SK-N-SH (cell line): ENCODE measurements at regions not wholly inside any gene's neighbourhood (a gene's known extent, or its start where the extent isn't known, plus 50 kb on each side); places are given as distances from the start of the nearest gene placed in this dataset.

Experiments used
- CTCF ChIA-PET: fragments of 300-600, 350-600 bp; formaldehyde crosslinking; extraction: SDS; loops from one replicate; lab custom pipeline; 2021; lab: Yijun Ruan, JAX
- POLR2A ChIA-PET: fragments of 350-600 bp; sonication (Branson Sonifier 250); formaldehyde crosslinking; extraction: SDS; loops from one replicate; lab custom pipeline; 2020; ENCODE audit warnings: antibody characterized with exemption, inconsistent platforms; lab: Yijun Ruan, JAX
- DNase-seq: peaks from one replicate; pipeline ENCODE4 v3.0.0; 2012
- H2AFZ ChIP-seq: fragments of 200-600 bp; sonication (generic); 2 replicates; pipeline ENCODE4 v1.8.1; 2016; ENCODE audit warnings: antibody characterized with exemption, mild to moderate bottlenecking, low read depth
- H3F3A ChIP-seq: fragments of 200-600 bp; sonication (generic); replicated peaks from 2 replicates; pipeline ENCODE3; 2016; ENCODE audit warnings: antibody characterized with exemption, mild to moderate bottlenecking; ENCODE audit not compliant: insufficient read depth
- H3K27ac ChIP-seq, 2 experiments: fragments of 200-500 bp in 1 of 2; fragments of 200-600 bp in 1 of 2; sonication (Bioruptor generic) in 1 of 2; sonication (generic), shearing (Covaris generic) in 1 of 2; 2 replicates each; pipeline versions ENCODE4 v1.5.1 to v1.6.1; 2014 to 2016; ENCODE audit warnings: low read depth in 2 of 2, inconsistent platforms in 1 of 2, low read length in 1 of 2, mild to moderate bottlenecking in 1 of 2, mixed read lengths in 1 of 2
- H3K27me3 ChIP-seq: fragments of 200-600 bp; sonication (generic), shearing (Covaris generic); 2 replicates; pipeline ENCODE4 v1.6.1; 2016; ENCODE audit warnings: mixed run types; ENCODE audit not compliant: insufficient read depth
- H3K36me3 ChIP-seq, 2 experiments: fragments of 200-500 bp in 1 of 2; fragments of 200-600 bp in 1 of 2; sonication (Bioruptor generic) in 1 of 2; sonication (generic) in 1 of 2; replicated peaks in 1 of 2; 2 replicates each; pipeline versions ENCODE3 to v1.5.1; 2014 to 2016; ENCODE audit warnings: low read length in 1 of 2, mild to moderate bottlenecking in 1 of 2; ENCODE audit not compliant: insufficient read depth in 2 of 2, control insufficient read depth in 1 of 2
- H3K4me1 ChIP-seq, 2 experiments: fragments of 200-500 bp in 1 of 2; fragments of 200-600 bp in 1 of 2; sonication (Bioruptor generic) in 1 of 2; sonication (generic), shearing (Covaris generic) in 1 of 2; 2 replicates each; pipeline versions ENCODE4 v1.5.1 to v1.6.1; 2014 to 2016; ENCODE audit warnings: low read depth in 1 of 2, low read length in 1 of 2, mixed run types in 1 of 2; ENCODE audit not compliant: insufficient read depth in 2 of 2, control insufficient read depth in 1 of 2
- H3K4me2 ChIP-seq: fragments of 200-600 bp; sonication (generic), shearing (Covaris generic); 2 replicates; pipeline ENCODE4 v1.6.1; 2017; ENCODE audit warnings: mixed run types
- H3K4me3 ChIP-seq, 2 experiments: fragments of 200-500 bp in 1 of 2; fragments of 200-600 bp in 1 of 2; sonication (Bioruptor generic) in 1 of 2; sonication (generic), shearing (Covaris generic) in 1 of 2; 2 replicates each; pipeline versions ENCODE4 v1.5.1 to v1.8.1; 2014 to 2016; ENCODE audit warnings: low read depth in 2 of 2, inconsistent platforms in 1 of 2, low read length in 1 of 2, mild to moderate bottlenecking in 1 of 2, mixed read lengths in 1 of 2, moderate library complexity in 1 of 2
- H3K79me2 ChIP-seq: fragments of 200-600 bp; sonication (generic); 2 replicates; pipeline ENCODE4 v1.8.1; 2017; ENCODE audit warnings: mild to moderate bottlenecking; ENCODE audit not compliant: insufficient read depth
- H3K9ac ChIP-seq: fragments of 200-600 bp; sonication (generic); 2 replicates; pipeline ENCODE4 v1.6.1; 2017; ENCODE audit warnings: mixed run types
- H3K9me2 ChIP-seq: fragments of 200-600 bp; sonication (generic); 2 replicates; pipeline ENCODE4 v1.6.1; 2017; ENCODE audit warnings: mixed run types
- H3K9me3 ChIP-seq: fragments of 200-600 bp; sonication (generic); 2 replicates; pipeline ENCODE4 v1.6.1; 2017; ENCODE audit warnings: mixed run types, mild to moderate bottlenecking, moderate library complexity
- H4K20me1 ChIP-seq: fragments of 200-600 bp; sonication (generic); 2 replicates; pipeline ENCODE4 v1.6.1; 2017; ENCODE audit warnings: mild to moderate bottlenecking, mixed run types; ENCODE audit not compliant: insufficient read depth
- EZH2phosphoT487 ChIP-seq: fragments of 200-600 bp; sonication (generic); IDR thresholded peaks from 2 replicates; pipeline ENCODE4 v1.6.1; 2017; ENCODE audit warnings: low read depth, mixed run types, mild to moderate bottlenecking, antibody characterized with exemption, moderate library complexity, borderline replicate concordance
- FOSL2 ChIP-seq: IDR thresholded peaks from 2 replicates; pipeline ENCODE4 v1.4.0; 2012; ENCODE audit warnings: low read depth, mild to moderate bottlenecking, moderate library complexity, borderline replicate concordance
- GATA2 ChIP-seq: sonication (generic); formaldehyde crosslinking; IDR thresholded peaks from 2 replicates; pipeline ENCODE4 v1.5.0; 2020; ENCODE audit warnings: mild to moderate bottlenecking, missing genetic modification reagents
- IRF3 ChIP-seq: fragments of 150-350 bp; IDR thresholded peaks from 2 replicates; pipeline ENCODE4 v1.6.1; 2016; ENCODE audit warnings: mild to moderate bottlenecking, low read depth, low read length
- JUND ChIP-seq: IDR thresholded peaks from 2 replicates; pipeline ENCODE4 v1.4.0; 2012
- MAX ChIP-seq: IDR thresholded peaks from 2 replicates; pipeline ENCODE4 v1.4.0; 2012; ENCODE audit warnings: low read depth
- MEF2A ChIP-seq: IDR thresholded peaks from 2 replicates; pipeline ENCODE4 v1.4.0; 2012; ENCODE audit warnings: low read depth, borderline replicate concordance
- MXI1 ChIP-seq: IDR thresholded peaks from 2 replicates; pipeline ENCODE4 v1.6.1; 2012; ENCODE audit warnings: mild to moderate bottlenecking, low read depth, low read length, improper control_type of control experiment
- RAD21 ChIP-seq: IDR thresholded peaks from 2 replicates; pipeline ENCODE4 v1.6.1; 2012; ENCODE audit warnings: mild to moderate bottlenecking, low read length
- RCOR1 ChIP-seq: fragments of 150-350 bp; IDR thresholded peaks from 2 replicates; pipeline ENCODE4 v1.6.1; 2017; ENCODE audit warnings: antibody characterized with exemption, low read length
- RFX5 ChIP-seq: IDR thresholded peaks from 2 replicates; pipeline ENCODE4 v1.6.1; 2012; ENCODE audit warnings: mild to moderate bottlenecking, improper control_type of control experiment, low read length
- SMC3 ChIP-seq: IDR thresholded peaks from 2 replicates; pipeline ENCODE4 v1.6.1; 2012; ENCODE audit warnings: low read depth, low read length, improper control_type of control experiment
- TCF12 ChIP-seq: IDR thresholded peaks from 2 replicates; pipeline ENCODE4 v1.4.0; 2012
- USF1 ChIP-seq: IDR thresholded peaks from 2 replicates; pipeline ENCODE4 v1.4.0; 2012; ENCODE audit warnings: low read depth, borderline replicate concordance
- YY1 ChIP-seq: IDR thresholded peaks from 2 replicates; pipeline ENCODE4 v1.4.0; 2012; ENCODE audit warnings: low read depth, mild to moderate bottlenecking
- WGBS: methylation state at CpG from one replicate; pipeline ENCODE4 v1.1.6; 2017; ENCODE audit warnings: low lambda C conversion rate; 5-methylcytosine and 5-hydroxymethylcytosine counted together

- TF ChIP-seq FOSL2 (no peak), RFX5 (no peak), RAD21 (peak; percentile 6; the same call in 1 of the 2 replicates), GATA2 (CRISPR knock-in tag) (peak; percentile 86), JUND (peak; percentile 17; the same call in 1 of the 2 replicates), TCF12 (peak; percentile 28; the same call in 1 of the 2 replicates), SMC3 (no peak; the same call in 1 of the 2 replicates), RCOR1 (peak; percentile 98), IRF3 (no peak), YY1 (no peak)
Observed at GRCh38 chr2:13005048-13005447, 288.3 kb downstream of the TRIB2 start (continued).

GRCh38 chr2:13005761-13006335 is 289.1 kb downstream of the TRIB2 start:
- Histone ChIP-seq H3K4me2 (peak overlapping the region; percentile 53), H2AFZ (no peak overlapping the region; the same call in 1 of the 2 replicates), H3K4me1 (peaks cover 25 to 35% of the 10 kb centered on the region in 2 experiments), H3K27ac (peak overlapping the region in 1 of 2 experiments; percentile 3; a peak in 1 of 4 replicates), H3K9me2 (no peaks in the 10 kb centered on the region), H3K36me3 (no peaks in the 10 kb centered on the region)
- whole genome bisulfite sequencing = 84% methylated on average over 7 of the region's 7 CpGs
- POLR2A ChIA-PET = interaction anchor here (1.5 to 2.8 kb wide), 5 partner anchors 16 to 289 kb away, joined by 3 to 22 read pairs (median 8); partner anchors contain the start of gene TRIB2
- TF ChIP-seq TCF12 = no peak
- TF ChIP-seq, all 33 proteins: peak for 0
- CTCF ChIA-PET = interaction anchor here (0.6 to 10.6 kb wide), 41 partner anchors 10 to 1227 kb away, joined by 3 to 153 read pairs (median 10); partner anchors contain the start of gene TRIB2
- no peak for DNase-seq
- Histone ChIP-seq H3K79me2 (no peaks in the 10 kb centered on the region), H3K4me3 (no peak overlapping the region), H4K20me1 (no peaks in the 10 kb centered on the region), H3K27me3 (no peaks in the 10 kb centered on the region), H3K9me3 (no peaks in the 10 kb centered on the region), H3K9ac (no peak overlapping the region), H3F3A (peaks cover 12% of the 10 kb centered on the region)

GRCh38 chr2:13006426-13006825 is 289.7 kb downstream of the TRIB2 start:
- no peaks in the 10 kb centered on the region for H3K9me2 ChIP-seq
- ChIA-PET CTCF (interaction anchor here (0.5 to 10.6 kb wide), 101 partner anchors 9 to 1322 kb away, joined by 3 to 153 read pairs (median 4); partner anchors contain the start of gene TRIB2), POLR2A (interaction anchor here (1.3 to 2.8 kb wide), 7 partner anchors 15 to 1177 kb away, joined by 3 to 22 read pairs (median 8); partner anchors contain the start of gene TRIB2)
- H3F3A ChIP-seq = peaks cover 12% of the 10 kb centered on the region
- no peaks in the 10 kb centered on the region for H3K36me3 ChIP-seq
- H4K20me1 ChIP-seq = no peaks in the 10 kb centered on the region
- peak overlapping the region; percentile 14 to 39; a peak in 2 of 4 replicates for H3K4me3 ChIP-seq
- H2AFZ ChIP-seq = peak overlapping the region; percentile 11; the same call in 1 of the 2 replicates
- no peaks in the 10 kb centered on the region for H3K79me2 ChIP-seq
- no peak overlapping the region for H3K9ac ChIP-seq
- no peaks in the 10 kb centered on the region for H3K9me3 ChIP-seq
- TF ChIP-seq FOSL2 (no peak), MEF2A (no peak), EZH2phosphoT487 (no peak), MXI1 (no peak), MAX (no peak), USF1 (no peak), RCOR1 (no peak)
- peaks cover 25 to 32% of the 10 kb centered on the region in 2 experiments for H3K4me1 ChIP-seq
- peak overlapping the region; percentile 3 to 64; a peak in 3 of 4 replicates for H3K27ac ChIP-seq
- no peak for DNase-seq
- H3K27me3 ChIP-seq = no peaks in the 10 kb centered on the region
- H3K4me2 ChIP-seq = peak overlapping the region; percentile 53
- 67% methylated on average over 4 of the region's 4 CpGs for WGBS
